Thymus (tissue), 11 donors: ENCODE measurements at regions not wholly inside any gene's neighbourhood (a gene's known extent, or its start where the extent isn't known, plus 50 kb on each side); places are given as distances from the start of the nearest gene placed in this dataset.
"Not testable (repeated sequence)": the region's sequence is repeated elsewhere in the genome, so short reads cannot be mapped to it uniquely, and the experiment has no call there.

Experiments
- DNase-seq, 9 donors: peaks; one replicate each; pipeline ENCODE4 v3.0.0-alpha.2; 2013; ENCODE audit warnings: low spot score in 9 of 9, low read depth in 6 of 9, missing footprints in 1 of 9
- H3K27ac ChIP-seq, 2 donors: one replicate each; pipeline ENCODE4 v1.5.1; 2013; ENCODE audit warnings: control low read depth in 1 of 2, low read depth in 1 of 2, low read length in 1 of 2, mild to moderate bottlenecking in 1 of 2, moderate library complexity in 1 of 2
- H3K27me3 ChIP-seq, 2 donors: one replicate each; pipeline ENCODE4 v1.5.1; 2013; ENCODE audit warnings: low read length in 1 of 2; ENCODE audit not compliant: control insufficient read depth in 2 of 2, insufficient read depth in 1 of 2
- H3K36me3 ChIP-seq, 2 donors: one replicate each; pipeline ENCODE4 v1.5.1; 2013; ENCODE audit warnings: low read length in 1 of 2, mild to moderate bottlenecking in 1 of 2, moderate library complexity in 1 of 2; ENCODE audit not compliant: control insufficient read depth in 2 of 2, insufficient read depth in 2 of 2
- H3K4me1 ChIP-seq, 2 donors: one replicate each; pipeline ENCODE4 v1.5.1; 2013; ENCODE audit warnings: low read length in 2 of 2; ENCODE audit not compliant: control insufficient read depth in 2 of 2, insufficient read depth in 2 of 2
- H3K4me3 ChIP-seq, 2 donors: one replicate each; pipeline ENCODE4 v1.5.1; 2013; ENCODE audit warnings: low read length in 2 of 2, control low read depth in 1 of 2, mild to moderate bottlenecking in 1 of 2
- H3K9me3 ChIP-seq, 2 donors: one replicate each; pipeline ENCODE4 v1.5.1; 2013; ENCODE audit warnings: low read length in 1 of 2, mild to moderate bottlenecking in 1 of 2; ENCODE audit not compliant: control insufficient read depth in 2 of 2, insufficient read depth in 1 of 2
- WGBS: extraction: QIAGEN DNeasy Blood & Tissue Kit; methylation state at CpG from one replicate; pipeline ENCODE4 v1.1.7; 2013; 5-methylcytosine and 5-hydroxymethylcytosine counted together
- donor health status: healthy.

DNA sequence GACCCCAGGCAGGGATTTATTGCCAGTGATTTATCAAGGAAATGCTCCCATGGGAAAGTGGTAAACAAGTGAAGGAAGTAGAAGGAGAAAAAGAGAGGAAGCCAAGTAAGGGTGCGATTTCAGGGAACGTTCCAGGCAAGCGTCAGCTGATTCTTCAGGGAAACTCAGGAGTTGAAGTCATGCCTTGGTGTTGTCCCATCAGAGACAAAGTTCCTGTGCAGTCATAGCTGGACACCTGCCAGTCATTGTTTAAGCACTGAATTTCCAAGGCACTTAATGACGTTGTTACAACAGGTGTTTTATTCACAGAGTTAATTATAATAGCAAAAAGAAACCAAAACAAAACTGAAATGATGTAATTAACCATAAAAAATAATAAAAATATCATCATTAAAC, 381.8 kb upstream of the CRIM1 start:
- H3K27ac ChIP-seq: no peak overlapping the region
- no peaks in the 10 kb centered on the region for H3K9me3 ChIP-seq

DNA sequence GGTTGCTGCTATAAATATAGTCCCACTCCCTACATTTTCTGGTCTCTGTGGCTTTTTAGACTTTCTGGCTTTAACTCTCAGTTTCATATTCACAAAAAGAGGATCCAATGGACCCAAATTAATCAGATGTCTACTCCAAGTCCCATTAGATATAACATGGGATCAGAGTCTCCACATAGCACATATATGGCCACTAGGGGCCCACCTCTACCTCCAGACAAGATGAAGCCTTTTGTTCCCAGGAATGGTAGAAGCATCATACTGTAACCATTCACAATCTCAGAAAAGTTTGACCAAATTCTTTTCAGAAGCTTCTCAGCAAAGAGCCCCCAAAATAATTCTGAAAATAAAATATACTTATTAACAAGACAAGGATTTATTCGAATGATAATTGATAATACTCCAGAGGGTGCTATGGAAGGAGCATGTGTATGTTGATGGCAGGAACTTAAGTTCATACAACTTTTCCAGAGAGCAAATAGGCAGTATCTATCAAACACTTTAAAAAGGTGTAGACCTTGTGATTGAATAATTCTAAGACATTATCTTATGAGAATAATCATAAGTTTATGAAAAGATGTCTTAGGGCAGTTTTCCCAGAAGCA, 382.3 kb upstream of the CRIM1 start:
- peak in 4 of 9 donors; percentile 6 to 43 (median 14) for DNase-seq
- no peaks in the 10 kb centered on the region for H3K36me3 ChIP-seq
- H3K4me1 ChIP-seq: no peaks in the 10 kb centered on the region
- no peak overlapping the region for H3K27ac ChIP-seq
- WGBS: 24% methylated on average over 1 of the region's 1 CpG
- H3K9me3 ChIP-seq: no peaks in the 10 kb centered on the region
- H3K27me3 ChIP-seq: no peaks in the 10 kb centered on the region
- no peak overlapping the region for H3K4me3 ChIP-seq

More for the DNA sequence above, 381.8 kb upstream of the CRIM1 start:
- H3K27me3 ChIP-seq: no peaks in the 10 kb centered on the region
- no peak overlapping the region for H3K4me3 ChIP-seq
- 78% methylated on average over 4 of the region's 4 CpGs for WGBS
- no peaks in the 10 kb centered on the region for H3K36me3 ChIP-seq
- no peaks in the 10 kb centered on the region for H3K4me1 ChIP-seq
- no peak for DNase-seq

DNA sequence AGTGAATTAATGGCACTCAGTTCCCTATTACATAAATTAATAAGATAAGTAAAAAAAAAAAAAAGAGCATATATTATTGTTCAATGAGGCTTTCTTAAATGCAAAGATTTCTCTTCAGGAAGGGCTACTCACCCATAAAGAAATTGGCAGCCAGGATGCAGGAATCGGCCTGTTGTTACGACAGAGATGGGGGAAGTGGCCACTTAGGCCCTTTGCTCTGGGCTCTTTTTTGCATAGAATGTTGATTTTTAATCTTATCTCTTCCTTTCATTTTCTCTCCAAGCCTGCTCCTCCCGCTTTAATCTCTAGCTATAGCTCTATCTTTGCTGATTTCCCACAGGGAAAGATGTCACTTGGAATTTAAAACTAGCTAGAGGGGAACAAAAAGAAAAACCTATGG, 391.8 kb upstream of the CRIM1 start:
- no peak overlapping the region for H3K4me3 ChIP-seq
- H3K27ac ChIP-seq: no peak overlapping the region
- peaks cover 0 to 1% of the 10 kb centered on the region in 2 donors for H3K9me3 ChIP-seq
- 87% methylated on average over 3 of the region's 3 CpGs for WGBS
- H3K4me1 ChIP-seq: no peaks in the 10 kb centered on the region
- no peak for DNase-seq
- no peaks in the 10 kb centered on the region for H3K36me3 ChIP-seq
- H3K27me3 ChIP-seq: no peaks in the 10 kb centered on the region

DNA sequence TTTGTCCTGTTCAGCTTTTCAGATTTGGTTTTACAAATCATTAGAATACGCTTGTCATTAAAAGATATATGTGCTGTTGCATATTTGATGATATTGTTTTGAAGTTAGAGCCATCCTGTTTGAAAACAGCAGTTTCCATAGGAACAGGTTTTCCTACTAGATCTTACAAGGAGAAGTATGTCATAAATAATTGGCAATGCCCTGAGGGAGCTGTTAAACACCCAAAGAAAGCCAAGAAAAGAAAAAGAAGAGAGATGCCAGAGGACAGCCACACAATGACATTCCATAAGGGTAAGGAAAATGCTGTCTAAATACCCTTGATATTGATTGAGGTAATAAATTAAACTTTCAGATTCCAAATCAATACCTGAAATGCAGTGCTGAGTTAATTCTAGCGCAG, 392.2 kb upstream of the CRIM1 start:
- Histone ChIP-seq H3K27me3 (no peaks in the 10 kb centered on the region), H3K4me3 (no peak overlapping the region), H3K36me3 (no peaks in the 10 kb centered on the region), H3K27ac (no peak overlapping the region), H3K4me1 (no peaks in the 10 kb centered on the region), H3K9me3 (peaks cover 0 to 1% of the 10 kb centered on the region in 2 donors)
- WGBS: 94% methylated on average over 2 of the region's 2 CpGs
- DNase-seq: no peak

DNA sequence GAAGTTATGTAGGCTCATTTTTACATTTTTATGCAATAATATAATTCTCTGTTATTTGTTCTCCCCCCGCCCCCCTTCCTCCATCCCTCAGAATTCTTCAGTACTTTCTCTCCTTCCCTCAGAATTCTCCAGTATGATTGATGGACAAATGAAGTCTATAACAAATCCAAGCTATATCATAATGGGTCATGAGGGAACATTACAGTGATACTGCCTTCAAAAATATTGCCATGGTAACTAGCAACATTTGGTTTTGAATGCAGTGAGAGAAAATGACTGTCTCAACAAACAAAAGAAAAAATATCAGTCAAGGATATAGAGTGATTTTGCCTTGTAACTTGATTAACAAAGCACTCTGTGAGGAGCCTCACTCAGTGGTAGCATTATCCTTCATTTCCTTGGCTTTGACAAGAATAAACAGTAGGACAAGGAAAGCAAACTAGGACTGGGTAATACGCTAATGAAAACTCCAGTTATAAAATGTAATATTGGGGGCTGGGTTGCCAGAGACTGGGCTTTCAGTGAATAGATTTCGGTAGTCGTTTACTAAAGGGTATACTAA, 392.9 kb upstream of the CRIM1 start:
- DNase-seq: no peak
- H3K4me1 ChIP-seq: no peaks in the 10 kb centered on the region
- WGBS: 95% methylated on average over 4 of the region's 4 CpGs

DNA sequence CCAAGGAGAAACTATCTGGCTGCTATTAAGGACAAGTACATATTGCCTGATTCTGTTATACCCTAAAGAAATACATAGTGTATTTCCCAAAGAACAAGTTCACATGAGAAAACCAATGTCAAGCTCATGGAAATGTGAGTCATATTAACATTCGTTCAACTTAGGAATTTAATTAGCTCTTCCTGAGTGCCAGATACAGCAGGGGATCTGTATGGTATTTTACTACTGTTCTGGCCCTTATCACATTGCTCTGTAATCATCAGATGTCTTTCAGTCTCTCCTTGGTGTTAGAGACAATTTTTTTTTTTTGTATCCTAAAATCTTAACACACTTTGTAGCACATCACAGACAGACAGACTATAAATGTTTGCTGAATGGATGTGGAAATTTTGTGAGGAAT, 395.0 kb upstream of the CRIM1 start:
- DNase-seq: no peak
- Histone ChIP-seq H3K9me3 (peaks cover 0 to 1% of the 10 kb centered on the region in 2 donors), H3K27ac (no peak overlapping the region), H3K4me3 (no peak overlapping the region), H3K27me3 (no peaks in the 10 kb centered on the region), H3K36me3 (no peaks in the 10 kb centered on the region), H3K4me1 (no peaks in the 10 kb centered on the region)
- WGBS: 94% methylated on average over 1 of the region's 1 CpG

More for the DNA sequence above, 392.9 kb upstream of the CRIM1 start:
- Histone ChIP-seq H3K27me3 (no peaks in the 10 kb centered on the region), H3K9me3 (peaks cover 0 to 1% of the 10 kb centered on the region in 2 donors), H3K4me3 (no peak overlapping the region), H3K36me3 (no peaks in the 10 kb centered on the region), H3K27ac (no peak overlapping the region)

DNA sequence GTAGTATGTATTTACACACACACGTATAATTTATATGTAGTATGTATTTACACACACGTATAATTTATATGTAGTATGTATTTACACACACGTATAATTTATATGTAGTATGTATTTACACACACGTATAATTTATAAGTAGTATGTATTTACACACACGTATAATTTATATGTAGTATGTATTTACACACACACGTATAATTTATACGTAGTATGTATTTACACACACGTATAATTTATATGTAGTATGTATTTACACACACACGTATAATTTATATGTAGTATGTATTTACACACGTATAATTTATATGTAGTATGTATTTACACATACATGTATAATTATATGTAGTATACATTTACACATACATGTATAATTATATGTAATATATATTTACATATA, 398.5 kb upstream of the CRIM1 start:
- H3K36me3 ChIP-seq, H3K27me3 ChIP-seq, H3K4me3 ChIP-seq, H3K4me1 ChIP-seq, H3K9me3 ChIP-seq, H3K27ac ChIP-seq, DNase-seq: not testable (repeated sequence)
- WGBS: 98% methylated on average over 10 of the region's 10 CpGs

DNA sequence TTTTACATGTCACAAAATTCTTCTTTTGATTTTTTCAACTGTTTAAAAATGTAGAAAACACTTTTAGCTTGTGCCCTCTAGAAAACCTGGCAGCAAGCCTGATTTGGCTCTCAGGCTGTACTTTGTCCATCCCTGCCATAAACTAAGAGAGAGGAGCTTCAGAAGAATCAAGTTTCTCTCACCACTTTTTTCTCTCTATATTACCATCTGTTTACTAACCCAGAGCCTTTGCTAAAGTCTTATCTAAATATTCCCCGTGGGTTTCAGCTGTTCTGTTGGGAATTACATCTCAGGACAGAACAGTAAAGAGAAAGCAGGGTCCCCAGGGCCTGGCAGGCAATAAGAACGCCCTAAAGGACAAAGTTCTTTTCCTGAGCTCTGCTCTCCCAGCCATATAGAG, 409.1 kb upstream of the CRIM1 start:
- H3K36me3 ChIP-seq: no peaks in the 10 kb centered on the region
- WGBS: 66% methylated on average over 2 of the region's 2 CpGs
- no peak overlapping the region for H3K27ac ChIP-seq
- H3K27me3 ChIP-seq: no peaks in the 10 kb centered on the region
- no peak overlapping the region for H3K4me3 ChIP-seq
- no peaks in the 10 kb centered on the region for H3K9me3 ChIP-seq
- H3K4me1 ChIP-seq: no peaks in the 10 kb centered on the region
- DNase-seq: no peak

DNA sequence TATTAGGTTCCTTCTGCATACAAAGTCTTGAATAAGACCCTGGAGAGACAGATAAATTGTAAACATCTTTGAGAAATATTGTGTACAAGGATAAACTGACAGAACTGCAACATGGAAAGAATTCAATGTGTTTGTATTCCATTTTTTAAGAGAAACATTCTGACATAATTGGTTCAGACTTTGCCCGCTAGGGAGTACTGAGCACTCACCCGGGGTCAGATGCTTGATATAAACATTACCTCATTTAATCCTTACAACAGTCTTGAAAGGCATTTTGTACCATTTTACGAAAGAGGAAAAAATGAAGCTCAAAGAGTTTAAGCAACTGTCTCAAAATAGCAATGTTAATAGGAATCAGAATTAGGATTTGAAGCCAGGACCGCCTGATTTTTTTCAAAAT, 416.7 kb upstream of the CRIM1 start:
- Histone ChIP-seq H3K36me3 (no peaks in the 10 kb centered on the region), H3K4me3 (no peak overlapping the region), H3K27ac (no peak overlapping the region), H3K4me1 (no peaks in the 10 kb centered on the region), H3K27me3 (no peaks in the 10 kb centered on the region), H3K9me3 (no peaks in the 10 kb centered on the region)
- no peak for DNase-seq
- WGBS: 94% methylated on average over 4 of the region's 4 CpGs
